Stomach (tissue), 8 donors: ENCODE measurements at regions not wholly inside any gene's neighbourhood (a gene's known extent, or its start where the extent isn't known, plus 50 kb on each side); places are given as distances from the start of the nearest gene placed in this dataset.

Source experiments
- DNase-seq, 2 donors: peaks; one replicate each; pipeline versions ENCODE4 v3.0.0 to v3.0.0-alpha.2; 2013 to 2019
- H3K27ac ChIP-seq, 5 donors: fragments of 200-600 bp in 4 of 5; sonication (generic) in 4 of 5; one replicate each; pipeline ENCODE4 v1.5.1; 2013 to 2019; ENCODE audit warnings: mild to moderate bottlenecking in 1 of 5, moderate library complexity in 1 of 5
- H3K27me3 ChIP-seq, 3 donors: fragments of 200-600 bp; sonication (generic); one replicate each; pipeline ENCODE4 v1.5.1; 2017 to 2019; ENCODE audit warnings: mixed run types in 1 of 3
- H3K36me3 ChIP-seq, 4 donors: fragments of 200-600 bp; sonication (generic); 1 replicate in 3 of 4; 2 replicates in 1 of 4; pipeline ENCODE4 v1.5.1; 2016 to 2019
- H3K4me1 ChIP-seq, 4 donors: fragments of 200-600 bp; sonication (generic); one replicate each; pipeline ENCODE4 v1.5.1; 2016 to 2019
- H3K4me3 ChIP-seq, 4 donors: fragments of 200-600 bp; sonication (generic) in 3 of 4; one replicate each; pipeline ENCODE4 v1.5.1; 2016 to 2019; ENCODE audit warnings: mild to moderate bottlenecking in 1 of 4
- H3K9me3 ChIP-seq, 4 donors: fragments of 200-600 bp; sonication (generic); one replicate each; pipeline ENCODE4 v1.5.1; 2016 to 2019
- EP300 ChIP-seq: sonication (generic); formaldehyde crosslinking; IDR thresholded peaks from one replicate; pipeline ENCODE4 v1.6.1; 2017; ENCODE audit warnings: antibody characterized with exemption
- POLR2A ChIP-seq, 4 donors: fragments of 450-650 bp; IDR thresholded peaks; one replicate each; pipeline ENCODE4 v1.6.1; 2016; ENCODE audit warnings: antibody characterized with exemption in 4 of 4, control low read depth in 2 of 4, mild to moderate bottlenecking in 1 of 4, moderate library complexity in 1 of 4
- POLR2AphosphoS5 ChIP-seq, 3 donors: sonication (generic); formaldehyde crosslinking; IDR thresholded peaks; one replicate each; pipeline ENCODE4 v1.6.1; 2016; ENCODE audit warnings: antibody characterized with exemption in 3 of 3
- WGBS, 5 donors: extraction: QIAGEN DNeasy Blood & Tissue Kit in 3 of 5; methylation state at CpG; one replicate each; pipeline versions ENCODE4 v1.1.5 to v1.1.7; 2013 to 2018; 5-methylcytosine and 5-hydroxymethylcytosine counted together
- intact Hi-C: fragments of 100-400 bp; cut with DNase I; formaldehyde crosslinking; loops from one replicate; pipeline ENCODE4 v1.15.1; 2023; ENCODE audit warnings: low total_unique reads
- TF ChIP-seq, protein P1 (sequence below), 7 experiments: fragments of 450-650 bp in 4 of 7; fragments of 200-600 bp in 3 of 7; sonication (generic) in 3 of 7; IDR thresholded peaks; one replicate each; pipeline ENCODE4 v1.5.1; 2016 to 2019; ENCODE audit warnings: antibody characterized with exemption in 7 of 7, control low read depth in 2 of 7, mild to moderate bottlenecking in 1 of 7
- donor health status: healthy with polysubstance abuse.
- donor health status: Bipolar disorder and iron deficiency.
- donor health status: healthy.

DNA sequence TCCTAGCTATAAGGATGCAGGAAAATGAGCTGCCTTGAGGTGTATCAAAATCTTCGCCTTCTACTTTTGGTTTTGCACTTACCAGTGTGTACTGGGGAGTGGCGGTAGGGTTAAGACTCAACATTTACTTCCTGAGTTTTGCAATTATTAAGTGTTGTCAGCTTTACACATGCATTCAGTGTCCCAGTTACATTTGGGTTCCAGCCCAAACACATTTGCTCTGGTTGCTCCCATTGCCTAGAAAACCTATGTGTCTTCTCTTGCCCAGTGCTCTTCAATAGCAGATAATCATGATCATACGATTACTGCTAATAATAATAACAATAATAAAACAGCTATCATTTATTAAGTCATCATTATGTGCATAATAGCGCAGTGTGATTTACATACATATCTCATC lies 241.5 kb upstream of the PAPPA start:
- Histone ChIP-seq H3K27ac (no peak overlapping the region), H3K4me3 (no peak overlapping the region), H3K4me1 (no peaks in the 10 kb centered on the region), H3K36me3 (no peaks in the 10 kb centered on the region), H3K27me3 (no peaks in the 10 kb centered on the region), H3K9me3 (no peaks in the 10 kb centered on the region)
- TF ChIP-seq EP300, result no peak
- no peak for TF ChIP-seq POLR2AphosphoS5 (IDR thresholded peaks at IDR 0.05)
- TF ChIP-seq, protein P1, sequence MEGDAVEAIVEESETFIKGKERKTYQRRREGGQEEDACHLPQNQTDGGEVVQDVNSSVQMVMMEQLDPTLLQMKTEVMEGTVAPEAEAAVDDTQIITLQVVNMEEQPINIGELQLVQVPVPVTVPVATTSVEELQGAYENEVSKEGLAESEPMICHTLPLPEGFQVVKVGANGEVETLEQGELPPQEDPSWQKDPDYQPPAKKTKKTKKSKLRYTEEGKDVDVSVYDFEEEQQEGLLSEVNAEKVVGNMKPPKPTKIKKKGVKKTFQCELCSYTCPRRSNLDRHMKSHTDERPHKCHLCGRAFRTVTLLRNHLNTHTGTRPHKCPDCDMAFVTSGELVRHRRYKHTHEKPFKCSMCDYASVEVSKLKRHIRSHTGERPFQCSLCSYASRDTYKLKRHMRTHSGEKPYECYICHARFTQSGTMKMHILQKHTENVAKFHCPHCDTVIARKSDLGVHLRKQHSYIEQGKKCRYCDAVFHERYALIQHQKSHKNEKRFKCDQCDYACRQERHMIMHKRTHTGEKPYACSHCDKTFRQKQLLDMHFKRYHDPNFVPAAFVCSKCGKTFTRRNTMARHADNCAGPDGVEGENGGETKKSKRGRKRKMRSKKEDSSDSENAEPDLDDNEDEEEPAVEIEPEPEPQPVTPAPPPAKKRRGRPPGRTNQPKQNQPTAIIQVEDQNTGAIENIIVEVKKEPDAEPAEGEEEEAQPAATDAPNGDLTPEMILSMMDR (IDR thresholded peaks at IDR 0.05), result no peak
- TF ChIP-seq POLR2A (IDR thresholded peaks at IDR 0.05), result no peak
- DNase-seq, result no peak
- WGBS, 5 donors, result 74 to 93% (median 82%) methylated on average over 4 of the region's 4 CpGs
- intact Hi-C loops, result no loop called here

DNA sequence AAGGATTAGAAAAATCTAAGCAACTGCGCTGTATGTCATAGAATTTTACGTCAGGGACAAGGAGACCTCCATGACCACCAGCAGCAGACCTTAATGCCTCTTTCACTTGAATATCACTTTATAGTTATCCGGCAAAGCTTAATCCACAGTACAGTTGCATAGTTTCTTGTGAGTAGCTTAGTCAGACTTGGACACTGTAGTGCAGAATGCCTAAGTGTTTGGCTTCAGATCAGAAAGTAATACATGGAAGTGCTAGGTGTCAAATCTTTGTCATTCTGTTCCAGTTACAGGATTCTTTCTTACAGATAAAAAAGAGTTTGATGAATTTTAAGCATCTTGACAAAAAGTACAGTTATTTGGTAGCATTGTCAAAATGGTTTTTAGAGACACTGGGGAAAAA lies 239.9 kb upstream of the PAPPA start:
- H3K27me3 ChIP-seq, result no peaks in the 10 kb centered on the region
- H3K9me3 ChIP-seq, result no peaks in the 10 kb centered on the region
- intact Hi-C loops, result no loop called here
- no peaks in the 10 kb centered on the region for H3K4me1 ChIP-seq
- no peaks in the 10 kb centered on the region for H3K36me3 ChIP-seq
- TF ChIP-seq EP300 (no peak), POLR2AphosphoS5 (IDR thresholded peaks at IDR 0.05) (no peak), POLR2A (IDR thresholded peaks at IDR 0.05) (no peak)
- TF ChIP-seq, protein P1 (IDR thresholded peaks at IDR 0.05), result no peak
- DNase-seq, result peak in 1 of 2 donors; percentile 13
- H3K27ac ChIP-seq, result no peak overlapping the region
- no peak overlapping the region for H3K4me3 ChIP-seq
- WGBS, 5 donors, result 63 to 82% (median 78%) methylated on average over 3 of the region's 3 CpGs

DNA sequence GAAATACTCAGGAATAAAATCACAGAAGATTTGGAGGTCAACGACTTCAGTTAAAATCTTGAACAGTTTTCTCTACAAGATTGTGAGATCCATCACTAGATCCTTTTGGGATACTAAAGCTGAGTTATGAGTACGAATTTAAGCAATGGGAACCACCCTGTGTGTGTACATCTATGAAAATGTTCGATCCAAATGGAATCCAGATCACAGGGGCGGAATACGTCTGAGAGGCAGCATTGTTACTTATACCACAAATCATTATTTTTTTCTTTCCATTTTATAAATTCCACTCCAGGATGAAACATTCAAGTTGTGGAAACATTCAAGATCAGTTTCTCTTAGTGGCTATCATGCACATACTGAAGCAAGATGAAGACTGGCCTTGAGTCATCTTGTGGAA lies 239.3 kb upstream of the PAPPA start:
- 69 to 82% (median 77%) methylated on average over 5 of the region's 5 CpGs for WGBS, 5 donors
- TF ChIP-seq EP300 (no peak), POLR2A (IDR thresholded peaks at IDR 0.05) (no peak), POLR2AphosphoS5 (IDR thresholded peaks at IDR 0.05) (no peak)
- TF ChIP-seq, protein P1 (IDR thresholded peaks at IDR 0.05), result no peak
- no peaks in the 10 kb centered on the region for H3K36me3 ChIP-seq
- no peaks in the 10 kb centered on the region for H3K4me1 ChIP-seq
- intact Hi-C loops, result no loop called here
- H3K27ac ChIP-seq, result no peak overlapping the region
- H3K27me3 ChIP-seq, result no peaks in the 10 kb centered on the region
- H3K4me3 ChIP-seq, result no peak overlapping the region
- no peak for DNase-seq
- no peaks in the 10 kb centered on the region for H3K9me3 ChIP-seq

DNA sequence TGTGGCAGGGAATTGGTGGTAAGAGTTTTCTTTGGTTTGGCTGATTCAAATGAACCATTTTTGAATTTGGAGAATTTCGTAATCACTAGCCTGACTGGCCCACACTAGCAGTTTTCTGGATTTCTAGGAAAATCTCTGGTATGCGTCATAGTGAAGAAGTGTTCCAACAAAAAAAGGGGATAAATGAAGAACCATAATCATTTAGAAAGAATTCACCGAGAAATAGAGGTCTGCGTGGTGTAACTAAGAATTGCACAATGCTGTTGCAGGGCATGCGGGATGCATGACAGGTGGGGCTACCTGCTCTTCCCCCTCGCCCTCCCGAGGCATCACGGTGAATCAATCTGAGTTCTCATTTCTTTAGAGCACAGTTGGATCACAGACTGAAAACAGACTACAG lies 232.3 kb upstream of the PAPPA start:
- WGBS, 5 donors, result 83 to 89% (median 86%) methylated on average over 8 of the region's 8 CpGs
- Histone ChIP-seq H3K4me1 (no peaks in the 10 kb centered on the region), H3K4me3 (no peak overlapping the region), H3K27me3 (no peaks in the 10 kb centered on the region), H3K9me3 (no peaks in the 10 kb centered on the region), H3K36me3 (no peaks in the 10 kb centered on the region), H3K27ac (no peak overlapping the region)
- intact Hi-C loops, result no loop called here
- TF ChIP-seq POLR2A (IDR thresholded peaks at IDR 0.05) (no peak), EP300 (no peak), POLR2AphosphoS5 (IDR thresholded peaks at IDR 0.05) (no peak)
- DNase-seq, result no peak

DNA sequence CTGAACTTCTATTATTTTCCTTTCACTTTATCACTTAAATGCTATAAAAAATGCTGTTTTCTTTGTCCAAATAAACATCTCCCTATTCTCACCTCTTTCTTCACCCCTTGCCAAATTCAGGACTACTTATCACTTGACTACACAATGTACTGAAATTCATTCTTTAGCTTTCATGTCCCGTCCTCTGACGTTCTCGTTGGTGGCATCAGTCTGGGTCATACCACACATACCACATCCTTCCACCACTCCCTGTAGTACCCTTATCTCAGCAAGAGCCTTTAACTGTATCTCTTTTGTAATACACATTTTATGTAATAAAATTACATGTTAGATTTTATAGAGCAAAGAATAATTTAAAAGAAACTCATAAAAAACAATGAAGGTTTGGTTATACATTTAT lies 231.1 kb upstream of the PAPPA start:
- Histone ChIP-seq H3K27ac (no peak overlapping the region), H3K9me3 (no peaks in the 10 kb centered on the region), H3K36me3 (no peaks in the 10 kb centered on the region), H3K27me3 (no peaks in the 10 kb centered on the region), H3K4me3 (no peak overlapping the region), H3K4me1 (no peaks in the 10 kb centered on the region)
- DNase-seq, result no peak
- TF ChIP-seq POLR2A (IDR thresholded peaks at IDR 0.05), result no peak
- no peak for TF ChIP-seq POLR2AphosphoS5 (IDR thresholded peaks at IDR 0.05)
- no peak for TF ChIP-seq EP300
- TF ChIP-seq, protein P1 (IDR thresholded peaks at IDR 0.05), result no peak
- intact Hi-C loops, result no loop called here
- 50 to 75% (median 73%) methylated on average over 3 of the region's 3 CpGs for WGBS, 5 donors
